ENCODE measurements at regions not wholly inside any gene's neighbourhood (a gene's known extent, or its start where the extent isn't known, plus 50 kb on each side); places are given as distances from the start of the nearest gene placed in this dataset.

DNA sequence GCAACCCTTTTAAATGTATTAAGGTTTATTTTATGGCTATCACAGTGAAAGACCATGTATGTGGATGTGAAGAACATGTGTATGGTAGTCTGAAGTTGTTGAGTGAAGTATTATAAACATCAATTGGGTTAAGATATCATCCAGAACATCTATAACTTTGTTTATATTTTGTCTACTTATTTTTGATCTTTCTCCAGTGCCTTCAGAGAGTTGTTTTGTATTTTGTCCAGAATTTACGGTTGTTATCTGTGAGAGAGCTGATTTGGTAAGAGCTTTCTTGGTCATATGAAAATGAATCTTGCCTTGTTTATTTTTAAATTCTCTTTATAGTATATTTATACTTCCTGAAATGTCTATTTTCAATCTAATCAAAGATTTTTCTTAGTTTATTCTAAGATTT is 573.7 kb upstream of the POU3F3 start:
- no peaks in the 10 kb centered on the region for H3K9me3 Mint-ChIP-seq
- Histone ChIP-seq H3K4me1 (ENCODE audit: insufficient read depth) (no peaks in the 10 kb centered on the region), H2AFZ (no peak overlapping the region), H3K36me3 (ENCODE audit: insufficient read depth) (no peaks in the 10 kb centered on the region), H3K4me2 (no peak overlapping the region), H3F3A (replicated peaks; ENCODE audit: low read depth) (no peaks in the 10 kb centered on the region), H3K27me3 (ENCODE audit: insufficient read depth) (no peaks in the 10 kb centered on the region), H3K4me3 (no peak overlapping the region), H3K9me2 (ENCODE audit: insufficient read depth) (no peaks in the 10 kb centered on the region), H3K79me2 (replicated peaks; ENCODE audit: insufficient read depth) (no peaks in the 10 kb centered on the region), H3K27ac (ENCODE audit: low read depth) (no peak overlapping the region), H4K20me1 (replicated peaks; ENCODE audit: insufficient read depth) (no peaks in the 10 kb centered on the region)
- no peak overlapping the region for H3K27ac Mint-ChIP-seq
- H3K4me3 Mint-ChIP-seq, result no peak overlapping the region
- DNase-seq (ENCODE audit: low spot score) (no peak), ATAC-seq (no peak)
- TF ChIP-seq, protein P1, sequence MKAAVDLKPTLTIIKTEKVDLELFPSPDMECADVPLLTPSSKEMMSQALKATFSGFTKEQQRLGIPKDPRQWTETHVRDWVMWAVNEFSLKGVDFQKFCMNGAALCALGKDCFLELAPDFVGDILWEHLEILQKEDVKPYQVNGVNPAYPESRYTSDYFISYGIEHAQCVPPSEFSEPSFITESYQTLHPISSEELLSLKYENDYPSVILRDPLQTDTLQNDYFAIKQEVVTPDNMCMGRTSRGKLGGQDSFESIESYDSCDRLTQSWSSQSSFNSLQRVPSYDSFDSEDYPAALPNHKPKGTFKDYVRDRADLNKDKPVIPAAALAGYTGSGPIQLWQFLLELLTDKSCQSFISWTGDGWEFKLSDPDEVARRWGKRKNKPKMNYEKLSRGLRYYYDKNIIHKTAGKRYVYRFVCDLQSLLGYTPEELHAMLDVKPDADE (IDR thresholded peaks at IDR 0.05), result no peak
- TF ChIP-seq EZH2phosphoT487 (IDR thresholded peaks at IDR 0.05; ENCODE audit: unreplicated experiment), result no peak
- TF ChIP-seq, protein P2, sequence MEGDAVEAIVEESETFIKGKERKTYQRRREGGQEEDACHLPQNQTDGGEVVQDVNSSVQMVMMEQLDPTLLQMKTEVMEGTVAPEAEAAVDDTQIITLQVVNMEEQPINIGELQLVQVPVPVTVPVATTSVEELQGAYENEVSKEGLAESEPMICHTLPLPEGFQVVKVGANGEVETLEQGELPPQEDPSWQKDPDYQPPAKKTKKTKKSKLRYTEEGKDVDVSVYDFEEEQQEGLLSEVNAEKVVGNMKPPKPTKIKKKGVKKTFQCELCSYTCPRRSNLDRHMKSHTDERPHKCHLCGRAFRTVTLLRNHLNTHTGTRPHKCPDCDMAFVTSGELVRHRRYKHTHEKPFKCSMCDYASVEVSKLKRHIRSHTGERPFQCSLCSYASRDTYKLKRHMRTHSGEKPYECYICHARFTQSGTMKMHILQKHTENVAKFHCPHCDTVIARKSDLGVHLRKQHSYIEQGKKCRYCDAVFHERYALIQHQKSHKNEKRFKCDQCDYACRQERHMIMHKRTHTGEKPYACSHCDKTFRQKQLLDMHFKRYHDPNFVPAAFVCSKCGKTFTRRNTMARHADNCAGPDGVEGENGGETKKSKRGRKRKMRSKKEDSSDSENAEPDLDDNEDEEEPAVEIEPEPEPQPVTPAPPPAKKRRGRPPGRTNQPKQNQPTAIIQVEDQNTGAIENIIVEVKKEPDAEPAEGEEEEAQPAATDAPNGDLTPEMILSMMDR (conservative IDR thresholded peaks at IDR 0.05; ENCODE audit: low read depth in 2 of 2), result no peak
- no peak for TF ChIP-seq NANOG (IDR thresholded peaks at IDR 0.05; ENCODE audit: borderline replicate concordance)
- no peak for TF ChIP-seq ZNF331 (CRISPR knock-in tag; IDR thresholded peaks at IDR 0.05; ENCODE audit: low read depth)
- no peak for TF ChIP-seq STAT1 (IDR thresholded peaks at IDR 0.05; ENCODE audit: unreplicated experiment)
- TF ChIP-seq POLR2AphosphoS5 (IDR thresholded peaks at IDR 0.05; ENCODE audit: low read depth), result no peak
- TF ChIP-seq, protein P3, sequence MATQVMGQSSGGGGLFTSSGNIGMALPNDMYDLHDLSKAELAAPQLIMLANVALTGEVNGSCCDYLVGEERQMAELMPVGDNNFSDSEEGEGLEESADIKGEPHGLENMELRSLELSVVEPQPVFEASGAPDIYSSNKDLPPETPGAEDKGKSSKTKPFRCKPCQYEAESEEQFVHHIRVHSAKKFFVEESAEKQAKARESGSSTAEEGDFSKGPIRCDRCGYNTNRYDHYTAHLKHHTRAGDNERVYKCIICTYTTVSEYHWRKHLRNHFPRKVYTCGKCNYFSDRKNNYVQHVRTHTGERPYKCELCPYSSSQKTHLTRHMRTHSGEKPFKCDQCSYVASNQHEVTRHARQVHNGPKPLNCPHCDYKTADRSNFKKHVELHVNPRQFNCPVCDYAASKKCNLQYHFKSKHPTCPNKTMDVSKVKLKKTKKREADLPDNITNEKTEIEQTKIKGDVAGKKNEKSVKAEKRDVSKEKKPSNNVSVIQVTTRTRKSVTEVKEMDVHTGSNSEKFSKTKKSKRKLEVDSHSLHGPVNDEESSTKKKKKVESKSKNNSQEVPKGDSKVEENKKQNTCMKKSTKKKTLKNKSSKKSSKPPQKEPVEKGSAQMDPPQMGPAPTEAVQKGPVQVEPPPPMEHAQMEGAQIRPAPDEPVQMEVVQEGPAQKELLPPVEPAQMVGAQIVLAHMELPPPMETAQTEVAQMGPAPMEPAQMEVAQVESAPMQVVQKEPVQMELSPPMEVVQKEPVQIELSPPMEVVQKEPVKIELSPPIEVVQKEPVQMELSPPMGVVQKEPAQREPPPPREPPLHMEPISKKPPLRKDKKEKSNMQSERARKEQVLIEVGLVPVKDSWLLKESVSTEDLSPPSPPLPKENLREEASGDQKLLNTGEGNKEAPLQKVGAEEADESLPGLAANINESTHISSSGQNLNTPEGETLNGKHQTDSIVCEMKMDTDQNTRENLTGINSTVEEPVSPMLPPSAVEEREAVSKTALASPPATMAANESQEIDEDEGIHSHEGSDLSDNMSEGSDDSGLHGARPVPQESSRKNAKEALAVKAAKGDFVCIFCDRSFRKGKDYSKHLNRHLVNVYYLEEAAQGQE (IDR thresholded peaks at IDR 0.05; ENCODE audit: unreplicated experiment), result no peak
- TF ChIP-seq EZH2 (IDR thresholded peaks at IDR 0.05; ENCODE audit: low read depth, unreplicated experiment), result no peak
- no peak for TF ChIP-seq JUNB (IDR thresholded peaks at IDR 0.05; ENCODE audit: unreplicated experiment)
- no peak for TF ChIP-seq CREB1 (CRISPR knock-in tag; IDR thresholded peaks at IDR 0.05; ENCODE audit: low read depth)
- TF ChIP-seq, protein P4, sequence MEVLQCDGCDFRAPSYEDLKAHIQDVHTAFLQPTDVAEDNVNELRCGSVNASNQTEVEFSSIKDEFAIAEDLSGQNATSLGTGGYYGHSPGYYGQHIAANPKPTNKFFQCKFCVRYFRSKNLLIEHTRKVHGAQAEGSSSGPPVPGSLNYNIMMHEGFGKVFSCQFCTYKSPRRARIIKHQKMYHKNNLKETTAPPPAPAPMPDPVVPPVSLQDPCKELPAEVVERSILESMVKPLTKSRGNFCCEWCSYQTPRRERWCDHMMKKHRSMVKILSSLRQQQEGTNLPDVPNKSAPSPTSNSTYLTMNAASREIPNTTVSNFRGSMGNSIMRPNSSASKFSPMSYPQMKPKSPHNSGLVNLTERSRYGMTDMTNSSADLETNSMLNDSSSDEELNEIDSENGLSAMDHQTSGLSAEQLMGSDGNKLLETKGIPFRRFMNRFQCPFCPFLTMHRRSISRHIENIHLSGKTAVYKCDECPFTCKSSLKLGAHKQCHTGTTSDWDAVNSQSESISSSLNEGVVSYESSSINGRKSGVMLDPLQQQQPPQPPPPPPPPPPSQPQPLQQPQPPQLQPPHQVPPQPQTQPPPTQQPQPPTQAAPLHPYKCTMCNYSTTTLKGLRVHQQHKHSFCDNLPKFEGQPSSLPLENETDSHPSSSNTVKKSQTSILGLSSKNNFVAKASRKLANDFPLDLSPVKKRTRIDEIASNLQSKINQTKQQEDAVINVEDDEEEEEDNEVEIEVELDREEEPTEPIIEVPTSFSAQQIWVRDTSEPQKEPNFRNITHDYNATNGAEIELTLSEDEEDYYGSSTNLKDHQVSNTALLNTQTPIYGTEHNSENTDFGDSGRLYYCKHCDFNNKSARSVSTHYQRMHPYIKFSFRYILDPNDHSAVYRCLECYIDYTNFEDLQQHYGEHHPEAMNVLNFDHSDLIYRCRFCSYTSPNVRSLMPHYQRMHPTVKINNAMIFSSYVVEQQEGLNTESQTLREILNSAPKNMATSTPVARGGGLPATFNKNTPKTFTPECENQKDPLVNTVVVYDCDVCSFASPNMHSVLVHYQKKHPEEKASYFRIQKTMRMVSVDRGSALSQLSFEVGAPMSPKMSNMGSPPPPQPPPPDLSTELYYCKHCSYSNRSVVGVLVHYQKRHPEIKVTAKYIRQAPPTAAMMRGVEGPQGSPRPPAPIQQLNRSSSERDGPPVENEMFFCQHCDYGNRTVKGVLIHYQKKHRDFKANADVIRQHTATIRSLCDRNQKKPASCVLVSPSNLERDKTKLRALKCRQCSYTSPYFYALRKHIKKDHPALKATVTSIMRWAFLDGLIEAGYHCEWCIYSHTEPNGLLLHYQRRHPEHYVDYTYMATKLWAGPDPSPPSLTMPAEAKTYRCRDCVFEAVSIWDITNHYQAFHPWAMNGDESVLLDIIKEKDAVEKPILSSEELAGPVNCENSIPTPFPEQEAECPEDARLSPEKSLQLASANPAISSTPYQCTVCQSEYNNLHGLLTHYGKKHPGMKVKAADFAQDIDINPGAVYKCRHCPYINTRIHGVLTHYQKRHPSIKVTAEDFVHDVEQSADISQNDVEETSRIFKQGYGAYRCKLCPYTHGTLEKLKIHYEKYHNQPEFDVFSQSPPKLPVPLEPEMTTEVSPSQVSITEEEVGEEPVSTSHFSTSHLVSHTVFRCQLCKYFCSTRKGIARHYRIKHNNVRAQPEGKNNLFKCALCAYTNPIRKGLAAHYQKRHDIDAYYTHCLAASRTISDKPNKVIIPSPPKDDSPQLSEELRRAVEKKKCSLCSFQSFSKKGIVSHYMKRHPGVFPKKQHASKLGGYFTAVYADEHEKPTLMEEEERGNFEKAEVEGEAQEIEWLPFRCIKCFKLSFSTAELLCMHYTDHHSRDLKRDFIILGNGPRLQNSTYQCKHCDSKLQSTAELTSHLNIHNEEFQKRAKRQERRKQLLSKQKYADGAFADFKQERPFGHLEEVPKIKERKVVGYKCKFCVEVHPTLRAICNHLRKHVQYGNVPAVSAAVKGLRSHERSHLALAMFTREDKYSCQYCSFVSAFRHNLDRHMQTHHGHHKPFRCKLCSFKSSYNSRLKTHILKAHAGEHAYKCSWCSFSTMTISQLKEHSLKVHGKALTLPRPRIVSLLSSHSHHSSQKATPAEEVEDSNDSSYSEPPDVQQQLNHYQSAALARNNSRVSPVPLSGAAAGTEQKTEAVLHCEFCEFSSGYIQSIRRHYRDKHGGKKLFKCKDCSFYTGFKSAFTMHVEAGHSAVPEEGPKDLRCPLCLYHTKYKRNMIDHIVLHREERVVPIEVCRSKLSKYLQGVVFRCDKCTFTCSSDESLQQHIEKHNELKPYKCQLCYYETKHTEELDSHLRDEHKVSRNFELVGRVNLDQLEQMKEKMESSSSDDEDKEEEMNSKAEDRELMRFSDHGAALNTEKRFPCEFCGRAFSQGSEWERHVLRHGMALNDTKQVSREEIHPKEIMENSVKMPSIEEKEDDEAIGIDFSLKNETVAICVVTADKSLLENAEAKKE (CRISPR knock-in tag; IDR thresholded peaks at IDR 0.05), result no peak
- no peak for TF ChIP-seq ZNF114 (CRISPR knock-in tag; IDR thresholded peaks at IDR 0.05)
- peaks cover 2% of the 10 kb centered on the region for H3K27me3 Mint-ChIP-seq (ENCODE audit: insufficient read depth, low read depth, poor library complexity)
- no peaks in the 10 kb centered on the region for H3K36me3 Mint-ChIP-seq (ENCODE audit: low read depth)
- H3K4me1 Mint-ChIP-seq, result no peaks in the 10 kb centered on the region; the same call in 2 of the 3 replicates
